ENCODE measurements at regions not wholly inside any gene's neighbourhood (a gene's known extent, or its start where the extent isn't known, plus 50 kb on each side); places are given as distances from the start of the nearest gene placed in this dataset.

DNA sequence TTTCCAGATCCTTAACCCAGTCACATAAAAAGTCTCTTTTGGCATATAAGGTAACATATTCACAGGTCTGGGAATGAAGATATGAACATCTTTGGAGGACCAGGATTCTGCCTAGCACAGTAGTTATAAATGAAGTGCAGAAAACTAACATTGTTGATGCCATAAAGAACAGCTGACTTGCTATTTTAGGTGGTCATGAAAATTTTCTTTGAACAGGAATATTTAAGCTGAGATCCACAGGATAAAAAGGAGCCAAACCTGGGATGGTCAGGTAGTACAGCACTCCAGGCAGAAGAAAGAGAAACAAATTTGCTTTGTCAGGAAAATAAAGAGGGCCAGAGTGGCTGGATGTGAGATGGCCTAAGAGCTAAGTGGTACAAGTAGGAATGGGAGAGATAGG is 80.0 kb downstream of the CENPW start:
- Histone ChIP-seq H3K27me3 (no peaks in the 10 kb centered on the region), H3K4me3 (ENCODE audit: low read depth in 1 of 2, low read length in 1 of 2) (no peak overlapping the region), H3K36me3 (no peaks in the 10 kb centered on the region), H3K4me1 (ENCODE audit: control insufficient read depth in 1 of 2, insufficient read depth in 1 of 2, low read depth in 1 of 2, low read length in 1 of 2) (no peaks in the 10 kb centered on the region), H3K27ac (no peak overlapping the region), H3K9me3 (no peaks in the 10 kb centered on the region)
- TF ChIP-seq, protein P1, sequence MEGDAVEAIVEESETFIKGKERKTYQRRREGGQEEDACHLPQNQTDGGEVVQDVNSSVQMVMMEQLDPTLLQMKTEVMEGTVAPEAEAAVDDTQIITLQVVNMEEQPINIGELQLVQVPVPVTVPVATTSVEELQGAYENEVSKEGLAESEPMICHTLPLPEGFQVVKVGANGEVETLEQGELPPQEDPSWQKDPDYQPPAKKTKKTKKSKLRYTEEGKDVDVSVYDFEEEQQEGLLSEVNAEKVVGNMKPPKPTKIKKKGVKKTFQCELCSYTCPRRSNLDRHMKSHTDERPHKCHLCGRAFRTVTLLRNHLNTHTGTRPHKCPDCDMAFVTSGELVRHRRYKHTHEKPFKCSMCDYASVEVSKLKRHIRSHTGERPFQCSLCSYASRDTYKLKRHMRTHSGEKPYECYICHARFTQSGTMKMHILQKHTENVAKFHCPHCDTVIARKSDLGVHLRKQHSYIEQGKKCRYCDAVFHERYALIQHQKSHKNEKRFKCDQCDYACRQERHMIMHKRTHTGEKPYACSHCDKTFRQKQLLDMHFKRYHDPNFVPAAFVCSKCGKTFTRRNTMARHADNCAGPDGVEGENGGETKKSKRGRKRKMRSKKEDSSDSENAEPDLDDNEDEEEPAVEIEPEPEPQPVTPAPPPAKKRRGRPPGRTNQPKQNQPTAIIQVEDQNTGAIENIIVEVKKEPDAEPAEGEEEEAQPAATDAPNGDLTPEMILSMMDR (IDR thresholded peaks at IDR 0.05) = no peak

DNA sequence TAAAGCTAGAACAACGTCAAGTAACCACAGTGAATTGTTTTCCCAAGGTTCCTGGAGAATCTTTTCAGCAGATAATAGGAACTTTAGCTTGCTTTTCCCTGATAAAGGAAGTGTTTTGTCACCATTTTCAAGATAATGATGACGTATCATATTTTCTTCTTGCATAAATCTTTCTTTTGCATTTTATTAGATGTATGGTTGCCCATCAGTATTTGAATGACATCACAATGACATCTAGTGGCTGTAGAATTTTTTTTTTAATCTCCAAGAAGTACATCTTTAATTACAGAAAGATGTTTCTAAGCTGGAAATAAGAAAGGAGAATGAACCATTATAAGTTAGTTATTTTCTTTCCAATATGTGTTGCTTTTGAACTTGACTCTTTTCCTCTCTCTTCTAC is 83.0 kb downstream of the CENPW start:
- H3K4me1 ChIP-seq (ENCODE audit: control insufficient read depth in 1 of 2, insufficient read depth in 1 of 2, low read depth in 1 of 2, low read length in 1 of 2) = no peaks in the 10 kb centered on the region
- H3K4me3 ChIP-seq (ENCODE audit: low read depth in 1 of 2, low read length in 1 of 2) = no peak overlapping the region
- TF ChIP-seq, protein P1 (IDR thresholded peaks at IDR 0.05) = no peak
- no peaks in the 10 kb centered on the region for H3K36me3 ChIP-seq
- no peaks in the 10 kb centered on the region for H3K27me3 ChIP-seq
- H3K27ac ChIP-seq = no peak overlapping the region
- H3K9me3 ChIP-seq = no peaks in the 10 kb centered on the region

DNA sequence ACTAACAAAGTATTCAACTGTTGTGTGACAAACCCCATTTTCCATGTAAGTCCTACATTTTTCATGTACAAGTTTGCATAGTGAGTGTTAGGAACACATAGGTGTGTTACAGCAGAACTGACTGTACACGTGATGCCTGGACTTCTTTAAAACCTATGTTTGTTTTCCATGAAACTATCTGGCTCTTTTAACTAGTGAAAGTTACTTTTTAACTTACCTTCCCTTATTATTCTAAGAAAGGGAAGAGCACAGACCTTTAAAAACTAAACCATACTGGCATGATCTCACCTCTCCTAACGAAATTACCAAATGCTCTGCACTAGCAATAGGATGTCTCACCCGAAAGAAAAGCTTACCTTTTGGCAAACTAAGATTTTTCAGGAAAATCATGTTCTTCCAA is 87.8 kb downstream of the CENPW start:
- no peaks in the 10 kb centered on the region for H3K36me3 ChIP-seq
- H3K4me1 ChIP-seq (ENCODE audit: control insufficient read depth in 1 of 2, insufficient read depth in 1 of 2, low read depth in 1 of 2, low read length in 1 of 2) = no peaks in the 10 kb centered on the region
- H3K9me3 ChIP-seq = no peaks in the 10 kb centered on the region
- no peaks in the 10 kb centered on the region for H3K27me3 ChIP-seq
- H3K4me3 ChIP-seq (ENCODE audit: low read depth in 1 of 2, low read length in 1 of 2) = no peak overlapping the region
- TF ChIP-seq, protein P1 (IDR thresholded peaks at IDR 0.05) = no peak
- H3K27ac ChIP-seq = no peak overlapping the region

DNA sequence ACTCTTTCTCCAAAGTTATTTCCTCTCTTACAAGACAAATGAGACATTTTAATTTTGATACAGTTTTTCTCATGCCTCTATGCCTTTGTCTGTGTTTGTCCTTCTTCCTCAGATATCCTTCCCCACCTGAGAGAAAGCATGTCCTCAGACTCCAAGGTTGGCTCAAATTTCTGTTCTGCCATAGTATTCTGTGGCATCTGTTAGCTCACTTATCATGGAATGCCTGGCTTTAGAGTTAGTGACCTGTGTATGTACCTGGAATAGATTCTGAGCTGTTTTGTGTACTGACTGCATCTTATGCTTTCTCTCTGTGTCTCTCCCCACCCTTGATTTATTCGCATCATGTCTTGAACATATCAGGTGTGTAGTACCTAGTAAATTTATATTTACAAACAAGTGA is 90.0 kb downstream of the CENPW start:
- TF ChIP-seq, protein P1 (IDR thresholded peaks at IDR 0.05) = no peak
- Histone ChIP-seq H3K36me3 (no peaks in the 10 kb centered on the region), H3K4me1 (ENCODE audit: control insufficient read depth in 1 of 2, insufficient read depth in 1 of 2, low read depth in 1 of 2, low read length in 1 of 2) (no peaks in the 10 kb centered on the region), H3K27me3 (no peaks in the 10 kb centered on the region), H3K27ac (no peak overlapping the region), H3K9me3 (no peaks in the 10 kb centered on the region), H3K4me3 (ENCODE audit: low read depth in 1 of 2, low read length in 1 of 2) (no peak overlapping the region)

DNA sequence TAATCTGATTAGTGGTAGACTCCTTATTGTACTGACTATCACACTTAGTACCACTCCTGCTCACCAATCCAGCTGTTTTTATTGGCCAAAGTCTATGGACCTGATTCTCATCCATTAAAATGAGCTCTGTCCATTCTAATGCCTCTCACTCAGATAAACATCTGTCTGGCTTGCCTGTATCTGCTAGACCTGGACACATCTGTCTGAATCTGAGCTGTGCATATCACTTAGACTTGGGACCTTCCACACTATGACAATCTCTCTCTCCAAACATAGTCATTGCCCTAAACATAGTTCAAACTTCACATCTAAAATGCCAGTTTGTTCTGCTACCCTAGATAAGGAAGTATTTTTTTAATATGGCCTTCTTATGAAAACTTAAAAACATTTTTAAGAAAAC is 92.6 kb downstream of the CENPW start:
- TF ChIP-seq, protein P1 (IDR thresholded peaks at IDR 0.05) = no peak
- Histone ChIP-seq H3K27me3 (no peaks in the 10 kb centered on the region), H3K9me3 (no peaks in the 10 kb centered on the region), H3K27ac (no peak overlapping the region), H3K4me1 (ENCODE audit: control insufficient read depth in 1 of 2, insufficient read depth in 1 of 2, low read depth in 1 of 2, low read length in 1 of 2) (no peaks in the 10 kb centered on the region), H3K36me3 (no peaks in the 10 kb centered on the region), H3K4me3 (ENCODE audit: low read depth in 1 of 2, low read length in 1 of 2) (no peak overlapping the region)

DNA sequence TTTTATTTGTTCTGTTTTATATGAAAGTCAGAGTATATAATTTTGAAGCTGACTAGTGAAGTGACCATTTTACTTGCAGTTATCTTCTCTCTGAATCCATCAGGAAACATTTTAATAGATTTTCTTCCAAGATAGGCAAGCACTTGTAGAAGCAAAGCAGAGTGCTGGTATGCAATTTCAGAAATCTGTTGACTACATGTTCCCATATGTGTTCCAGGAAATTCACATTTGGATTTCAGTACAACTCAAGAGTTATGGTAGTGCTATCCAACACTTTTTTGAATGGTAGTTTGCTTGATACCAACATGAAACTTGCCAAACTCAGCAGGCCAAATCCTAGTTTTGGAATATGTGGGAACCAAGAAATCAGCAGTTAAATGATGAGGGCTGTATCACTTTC is 94.0 kb downstream of the CENPW start:
- H3K4me3 ChIP-seq (ENCODE audit: low read depth in 1 of 2, low read length in 1 of 2) = no peak overlapping the region
- H3K27me3 ChIP-seq = no peaks in the 10 kb centered on the region
- H3K27ac ChIP-seq = no peak overlapping the region
- H3K36me3 ChIP-seq = no peaks in the 10 kb centered on the region
- no peaks in the 10 kb centered on the region for H3K4me1 ChIP-seq (ENCODE audit: control insufficient read depth in 1 of 2, insufficient read depth in 1 of 2, low read depth in 1 of 2, low read length in 1 of 2)
- no peaks in the 10 kb centered on the region for H3K9me3 ChIP-seq
- TF ChIP-seq, protein P1 (IDR thresholded peaks at IDR 0.05) = no peak

All from neutrophil (primary cell).